ENCODE measurements at regions not wholly inside any gene's neighbourhood (a gene's known extent, or its start where the extent isn't known, plus 50 kb on each side); places are given as distances from the start of the nearest gene placed in this dataset.

DNA sequence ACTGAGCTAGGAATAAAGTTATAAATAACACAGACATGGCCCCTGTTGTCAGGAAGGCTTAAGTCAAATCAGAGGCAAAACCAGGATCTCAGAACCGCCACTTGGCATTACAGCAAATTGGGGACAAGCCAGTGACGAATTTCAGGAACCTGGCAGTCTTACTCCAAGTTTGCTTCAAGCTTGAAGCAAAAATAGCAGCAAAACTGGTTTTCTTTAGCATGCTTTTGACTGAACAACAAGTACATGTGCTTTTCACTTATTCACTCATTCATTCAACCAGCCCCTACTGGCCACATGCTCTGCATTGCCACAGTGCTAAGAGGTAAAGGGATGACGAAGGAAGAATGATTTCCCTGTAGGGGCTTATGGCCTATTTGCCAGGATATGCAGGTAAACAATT is 253.9 kb upstream of the PPARGC1A start:
- H3K27me3 ChIP-seq = no peaks in the 10 kb centered on the region
- H3K27ac ChIP-seq = no peak overlapping the region
- peaks cover 4% of the 10 kb centered on the region for H3K4me1 ChIP-seq
- H3K9me3 ChIP-seq = no peaks in the 10 kb centered on the region
- no peak overlapping the region for H3K4me3 ChIP-seq
- no peaks in the 10 kb centered on the region for H3K36me3 ChIP-seq
- TF ChIP-seq POLR2AphosphoS5 (IDR thresholded peaks at IDR 0.05) (no peak), EP300 (IDR thresholded peaks at IDR 0.05) (no peak), POLR2A (IDR thresholded peaks at IDR 0.05) (no peak)
- TF ChIP-seq, protein P1, sequence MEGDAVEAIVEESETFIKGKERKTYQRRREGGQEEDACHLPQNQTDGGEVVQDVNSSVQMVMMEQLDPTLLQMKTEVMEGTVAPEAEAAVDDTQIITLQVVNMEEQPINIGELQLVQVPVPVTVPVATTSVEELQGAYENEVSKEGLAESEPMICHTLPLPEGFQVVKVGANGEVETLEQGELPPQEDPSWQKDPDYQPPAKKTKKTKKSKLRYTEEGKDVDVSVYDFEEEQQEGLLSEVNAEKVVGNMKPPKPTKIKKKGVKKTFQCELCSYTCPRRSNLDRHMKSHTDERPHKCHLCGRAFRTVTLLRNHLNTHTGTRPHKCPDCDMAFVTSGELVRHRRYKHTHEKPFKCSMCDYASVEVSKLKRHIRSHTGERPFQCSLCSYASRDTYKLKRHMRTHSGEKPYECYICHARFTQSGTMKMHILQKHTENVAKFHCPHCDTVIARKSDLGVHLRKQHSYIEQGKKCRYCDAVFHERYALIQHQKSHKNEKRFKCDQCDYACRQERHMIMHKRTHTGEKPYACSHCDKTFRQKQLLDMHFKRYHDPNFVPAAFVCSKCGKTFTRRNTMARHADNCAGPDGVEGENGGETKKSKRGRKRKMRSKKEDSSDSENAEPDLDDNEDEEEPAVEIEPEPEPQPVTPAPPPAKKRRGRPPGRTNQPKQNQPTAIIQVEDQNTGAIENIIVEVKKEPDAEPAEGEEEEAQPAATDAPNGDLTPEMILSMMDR (IDR thresholded peaks at IDR 0.05) = no peak
- WGBS = 34% methylated on average over 3 of the region's 3 CpGs
- DNase-seq (ENCODE audit: low spot score in 2 of 2) = no peak

- TF ChIP-seq POLR2AphosphoS5 (IDR thresholded peaks at IDR 0.05) (no peak), POLR2A (IDR thresholded peaks at IDR 0.05) (no peak)
- TF ChIP-seq, protein P1 (IDR thresholded peaks at IDR 0.05) = no peak
Measured at GRCh38 chr4:24141836-24142235, 252.0 kb upstream of the PPARGC1A start.

DNA sequence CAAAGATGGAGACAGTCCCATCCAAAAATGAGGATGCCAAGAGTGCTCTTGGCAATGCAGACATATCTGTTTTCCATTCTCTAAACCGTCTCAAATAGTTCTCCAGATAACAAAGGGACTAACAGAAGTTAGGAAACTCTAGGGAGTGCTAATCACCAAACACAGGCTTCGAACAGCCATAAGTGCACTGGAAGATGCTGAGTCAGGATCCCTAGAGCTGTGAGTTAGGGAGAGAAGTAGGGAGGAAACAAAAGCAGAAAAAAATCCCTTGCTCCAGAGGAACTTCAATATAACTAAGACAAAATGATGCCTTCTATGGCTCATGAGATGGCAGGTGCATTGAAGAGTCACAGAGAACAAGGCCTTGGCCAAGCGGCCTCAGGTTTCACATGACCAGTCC is 251.0 kb upstream of the PPARGC1A start:
- DNase-seq (ENCODE audit: low spot score in 2 of 2) = no peak
- 75% methylated on average over 3 of the region's 3 CpGs for WGBS
- no peaks in the 10 kb centered on the region for H3K27me3 ChIP-seq
- no peaks in the 10 kb centered on the region for H3K9me3 ChIP-seq
- H3K27ac ChIP-seq = no peak overlapping the region
- no peak for TF ChIP-seq EP300 (IDR thresholded peaks at IDR 0.05)
- no peak for TF ChIP-seq POLR2AphosphoS5 (IDR thresholded peaks at IDR 0.05)
- H3K4me1 ChIP-seq = peaks cover 4% of the 10 kb centered on the region
- H3K4me3 ChIP-seq = no peak overlapping the region
- H3K36me3 ChIP-seq = no peaks in the 10 kb centered on the region

More at GRCh38 chr4:24141836-24142235, 252.0 kb upstream of the PPARGC1A start:
- Histone ChIP-seq H3K4me1 (peaks cover 4% of the 10 kb centered on the region), H3K36me3 (no peaks in the 10 kb centered on the region), H3K4me3 (no peak overlapping the region), H3K27me3 (no peaks in the 10 kb centered on the region), H3K9me3 (no peaks in the 10 kb centered on the region), H3K27ac (no peak overlapping the region)
- 56% methylated on average over 3 of the region's 3 CpGs for WGBS
- no peak for DNase-seq (ENCODE audit: low spot score in 2 of 2)

DNA sequence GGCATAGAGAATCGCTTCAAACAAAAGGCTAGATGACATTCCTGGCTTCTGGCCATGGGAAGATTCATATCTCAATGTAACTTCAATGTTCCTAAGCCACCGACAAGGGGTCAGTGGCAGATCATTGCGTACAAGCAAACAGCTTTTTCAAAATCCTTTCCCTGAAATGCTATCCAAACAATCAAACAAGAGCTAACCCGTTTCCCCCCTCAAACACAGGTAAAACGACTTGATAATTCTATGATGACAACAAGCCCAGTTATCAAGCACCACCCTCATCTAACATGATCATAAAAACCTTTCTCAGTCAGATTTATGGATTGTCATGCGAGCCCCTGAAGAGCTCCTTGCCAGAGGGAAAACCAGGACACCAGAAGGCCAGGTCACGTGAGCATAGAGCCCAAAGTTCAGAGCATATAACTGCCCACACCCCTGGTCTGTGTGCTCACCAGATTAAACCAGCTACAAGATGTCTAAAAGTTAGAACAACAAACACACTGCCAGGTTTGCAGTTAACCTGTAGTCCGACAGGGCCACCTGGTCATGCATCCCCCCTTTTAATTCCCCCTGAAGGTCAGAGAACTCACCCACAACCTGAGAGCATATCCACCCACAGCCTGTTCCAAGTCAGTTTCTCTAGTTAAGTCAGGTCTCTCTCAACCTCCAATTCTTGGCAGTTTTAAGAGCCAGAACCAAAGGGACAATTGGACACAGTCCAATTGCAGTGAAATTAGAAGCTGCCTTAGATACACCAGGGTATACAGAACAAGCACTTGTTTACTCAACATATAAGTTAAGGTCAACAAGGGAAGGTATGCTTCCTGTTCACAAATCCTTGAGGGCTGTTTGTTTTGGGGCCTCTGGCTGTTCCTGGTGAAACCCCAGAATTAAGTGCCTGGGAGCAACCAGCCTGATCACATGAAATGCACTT is 248.1 kb upstream of the PPARGC1A start:
- Histone ChIP-seq H3K36me3 (no peaks in the 10 kb centered on the region), H3K27ac (no peak overlapping the region), H3K4me1 (peaks cover under 1% of the 10 kb centered on the region), H3K9me3 (no peaks in the 10 kb centered on the region), H3K27me3 (no peaks in the 10 kb centered on the region), H3K4me3 (no peak overlapping the region)
- 64% methylated on average over 8 of the region's 8 CpGs for WGBS
- DNase-seq (ENCODE audit: low spot score in 2 of 2) = no peak
- no peak for TF ChIP-seq EP300 (IDR thresholded peaks at IDR 0.05)
- TF ChIP-seq, protein P1 (IDR thresholded peaks at IDR 0.05) = no peak
- no peak for TF ChIP-seq POLR2AphosphoS5 (IDR thresholded peaks at IDR 0.05)
- TF ChIP-seq POLR2A (IDR thresholded peaks at IDR 0.05) = no peak

DNA sequence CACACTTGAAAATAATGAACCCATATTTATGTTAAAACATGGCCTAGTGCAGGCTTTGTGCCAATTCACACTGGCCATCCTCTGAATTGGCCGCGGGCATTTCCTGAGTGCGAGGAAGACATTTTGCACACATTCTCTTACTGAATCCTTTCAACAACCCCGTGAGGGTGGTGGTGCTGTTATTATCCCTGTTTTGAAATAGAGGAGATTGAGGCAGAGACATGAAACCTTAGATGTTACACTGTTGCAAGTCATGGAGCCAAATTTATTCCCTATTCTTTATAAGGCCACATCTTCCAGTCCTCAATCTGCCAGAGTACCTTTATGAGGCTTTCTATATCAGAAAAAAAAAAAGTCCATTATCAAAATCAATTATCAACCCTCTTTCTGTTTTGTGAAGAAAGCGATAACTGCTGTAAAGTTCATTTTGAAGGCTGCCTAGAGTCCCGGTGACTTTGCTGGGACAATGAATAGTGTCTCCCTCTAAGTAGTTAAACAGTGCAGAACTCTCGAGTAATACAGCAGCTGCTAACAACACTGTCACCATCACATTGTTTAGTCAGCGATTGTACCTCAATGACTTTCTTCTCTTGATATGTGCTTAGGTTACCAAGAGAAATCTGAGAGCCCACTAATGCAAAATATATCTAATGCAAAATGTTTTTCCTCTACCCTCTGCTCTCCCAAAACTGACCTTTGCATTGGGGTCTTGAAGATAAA is 242.3 kb upstream of the PPARGC1A start:
- Histone ChIP-seq H3K27ac (no peak overlapping the region), H3K27me3 (no peaks in the 10 kb centered on the region), H3K36me3 (no peaks in the 10 kb centered on the region), H3K4me1 (no peaks in the 10 kb centered on the region), H3K4me3 (no peak overlapping the region), H3K9me3 (no peaks in the 10 kb centered on the region)
- no peak for DNase-seq (ENCODE audit: low spot score in 2 of 2)
- TF ChIP-seq POLR2A (IDR thresholded peaks at IDR 0.05) (no peak), POLR2AphosphoS5 (IDR thresholded peaks at IDR 0.05) (no peak), EP300 (IDR thresholded peaks at IDR 0.05) (no peak)
- TF ChIP-seq, protein P1 (IDR thresholded peaks at IDR 0.05) = no peak
- WGBS = 91% methylated on average over 8 of the region's 8 CpGs

Measured in suprapubic skin (tissue), 4 donors.